ENCODE measurements at regions not wholly inside any gene's neighbourhood (a gene's known extent, or its start where the extent isn't known, plus 50 kb on each side); places are given as distances from the start of the nearest gene placed in this dataset.

- H3K4me2 ChIP-seq (ENCODE audit: low read length), result no peak overlapping the region
- H3K36me3 ChIP-seq (ENCODE audit: insufficient read depth, low read length), result no peaks in the 10 kb centered on the region
- H3K4me3 ChIP-seq (ENCODE audit: low read length), result no peak overlapping the region
- no peaks in the 10 kb centered on the region for H3K27me3 ChIP-seq (ENCODE audit: control insufficient read depth, insufficient read depth, low read length)
- H3K9me3 ChIP-seq (replicated peaks; ENCODE audit: low read length), result peaks cover 2% of the 10 kb centered on the region
- no peak overlapping the region for H3K9ac ChIP-seq (ENCODE audit: low read depth, low read length)
- H3K4me1 ChIP-seq (ENCODE audit: control insufficient read depth, insufficient read depth, low read length), result no peaks in the 10 kb centered on the region
Observed at GRCh38 chr1:238484121-238484520, 593.4 kb upstream of the ZP4 start.

GRCh38 chr1:238476841-238477240, 586.1 kb upstream of the ZP4 start:
- no peak overlapping the region for H3K4me3 ChIP-seq (ENCODE audit: low read length)
- no peak overlapping the region for H3K4me2 ChIP-seq (ENCODE audit: low read length)
- H3K36me3 ChIP-seq (ENCODE audit: insufficient read depth, low read length), result no peaks in the 10 kb centered on the region
- no peaks in the 10 kb centered on the region for H3K4me1 ChIP-seq (ENCODE audit: control insufficient read depth, insufficient read depth, low read length)
- no peak overlapping the region for H3K9ac ChIP-seq (ENCODE audit: low read depth, low read length)
- no peaks in the 10 kb centered on the region for H3K27me3 ChIP-seq (ENCODE audit: control insufficient read depth, insufficient read depth, low read length)
- peaks cover 2% of the 10 kb centered on the region for H3K9me3 ChIP-seq (replicated peaks; ENCODE audit: low read length)

GRCh38 chr1:238475712-238476111, 585.0 kb upstream of the ZP4 start:
- Histone ChIP-seq H3K4me1 (ENCODE audit: control insufficient read depth, insufficient read depth, low read length) (no peaks in the 10 kb centered on the region), H3K36me3 (ENCODE audit: insufficient read depth, low read length) (no peaks in the 10 kb centered on the region), H3K27me3 (ENCODE audit: control insufficient read depth, insufficient read depth, low read length) (no peaks in the 10 kb centered on the region), H3K4me2 (ENCODE audit: low read length) (no peak overlapping the region), H3K9me3 (replicated peaks; ENCODE audit: low read length) (peaks cover 4% of the 10 kb centered on the region), H3K4me3 (ENCODE audit: low read length) (no peak overlapping the region), H3K9ac (ENCODE audit: low read depth, low read length) (no peak overlapping the region)

- Histone ChIP-seq H3K9ac (ENCODE audit: low read depth, low read length) (no peak overlapping the region), H3K4me1 (ENCODE audit: control insufficient read depth, insufficient read depth, low read length) (no peaks in the 10 kb centered on the region), H3K9me3 (replicated peaks; ENCODE audit: low read length) (peaks cover 4% of the 10 kb centered on the region), H3K4me3 (ENCODE audit: low read length) (no peak overlapping the region), H3K36me3 (ENCODE audit: insufficient read depth, low read length) (no peaks in the 10 kb centered on the region), H3K4me2 (ENCODE audit: low read length) (no peak overlapping the region), H3K27me3 (ENCODE audit: control insufficient read depth, insufficient read depth, low read length) (no peaks in the 10 kb centered on the region)
Observed at GRCh38 chr1:238474263-238474662, 583.5 kb upstream of the ZP4 start.

GRCh38 chr1:238469146-238469631, 578.5 kb upstream of the ZP4 start:
- Histone ChIP-seq H3K9ac (ENCODE audit: low read depth, low read length) (no peak overlapping the region), H3K36me3 (ENCODE audit: insufficient read depth, low read length) (no peaks in the 10 kb centered on the region), H3K4me2 (ENCODE audit: low read length) (no peak overlapping the region), H3K27me3 (ENCODE audit: control insufficient read depth, insufficient read depth, low read length) (no peaks in the 10 kb centered on the region), H3K4me3 (ENCODE audit: low read length) (no peak overlapping the region), H3K4me1 (ENCODE audit: control insufficient read depth, insufficient read depth, low read length) (no peaks in the 10 kb centered on the region), H3K9me3 (replicated peaks; ENCODE audit: low read length) (peaks cover 4% of the 10 kb centered on the region)

GRCh38 chr1:238468068-238468467, 577.3 kb upstream of the ZP4 start:
- no peaks in the 10 kb centered on the region for H3K27me3 ChIP-seq (ENCODE audit: control insufficient read depth, insufficient read depth, low read length)
- H3K9ac ChIP-seq (ENCODE audit: low read depth, low read length), result no peak overlapping the region
- H3K4me2 ChIP-seq (ENCODE audit: low read length), result no peak overlapping the region
- H3K36me3 ChIP-seq (ENCODE audit: insufficient read depth, low read length), result no peaks in the 10 kb centered on the region
- H3K4me3 ChIP-seq (ENCODE audit: low read length), result no peak overlapping the region
- H3K9me3 ChIP-seq (replicated peaks; ENCODE audit: low read length), result peaks cover 4% of the 10 kb centered on the region
- no peaks in the 10 kb centered on the region for H3K4me1 ChIP-seq (ENCODE audit: control insufficient read depth, insufficient read depth, low read length)

GRCh38 chr1:238466459-238466858, 575.7 kb upstream of the ZP4 start:
- Histone ChIP-seq H3K9me3 (replicated peaks; ENCODE audit: low read length) (peaks cover 4% of the 10 kb centered on the region), H3K4me1 (ENCODE audit: control insufficient read depth, insufficient read depth, low read length) (no peaks in the 10 kb centered on the region), H3K4me3 (ENCODE audit: low read length) (no peak overlapping the region), H3K36me3 (ENCODE audit: insufficient read depth, low read length) (no peaks in the 10 kb centered on the region), H3K27me3 (ENCODE audit: control insufficient read depth, insufficient read depth, low read length) (no peaks in the 10 kb centered on the region), H3K9ac (ENCODE audit: low read depth, low read length) (no peak overlapping the region), H3K4me2 (ENCODE audit: low read length) (no peak overlapping the region)

GRCh38 chr1:238465449-238465848, 574.7 kb upstream of the ZP4 start:
- Histone ChIP-seq H3K4me3 (ENCODE audit: low read length) (no peak overlapping the region), H3K36me3 (ENCODE audit: insufficient read depth, low read length) (no peaks in the 10 kb centered on the region), H3K9ac (ENCODE audit: low read depth, low read length) (no peak overlapping the region), H3K4me2 (ENCODE audit: low read length) (no peak overlapping the region), H3K9me3 (replicated peaks; ENCODE audit: low read length) (no peaks in the 10 kb centered on the region), H3K4me1 (ENCODE audit: control insufficient read depth, insufficient read depth, low read length) (no peaks in the 10 kb centered on the region), H3K27me3 (ENCODE audit: control insufficient read depth, insufficient read depth, low read length) (no peaks in the 10 kb centered on the region)

- Histone ChIP-seq H3K4me3 (ENCODE audit: low read length) (no peak overlapping the region), H3K9me3 (replicated peaks; ENCODE audit: low read length) (no peaks in the 10 kb centered on the region), H3K27me3 (ENCODE audit: control insufficient read depth, insufficient read depth, low read length) (no peaks in the 10 kb centered on the region), H3K4me1 (ENCODE audit: control insufficient read depth, insufficient read depth, low read length) (no peaks in the 10 kb centered on the region), H3K4me2 (ENCODE audit: low read length) (no peak overlapping the region), H3K36me3 (ENCODE audit: insufficient read depth, low read length) (no peaks in the 10 kb centered on the region), H3K9ac (ENCODE audit: low read depth, low read length) (no peak overlapping the region)
Observed at GRCh38 chr1:238458899-238459298, 568.2 kb upstream of the ZP4 start.

- Histone ChIP-seq H3K27me3 (ENCODE audit: control insufficient read depth, insufficient read depth, low read length) (no peaks in the 10 kb centered on the region), H3K36me3 (ENCODE audit: insufficient read depth, low read length) (no peaks in the 10 kb centered on the region), H3K4me3 (ENCODE audit: low read length) (no peak overlapping the region), H3K4me1 (ENCODE audit: control insufficient read depth, insufficient read depth, low read length) (no peaks in the 10 kb centered on the region), H3K4me2 (ENCODE audit: low read length) (no peak overlapping the region), H3K9me3 (replicated peaks; ENCODE audit: low read length) (no peaks in the 10 kb centered on the region), H3K9ac (ENCODE audit: low read depth, low read length) (no peak overlapping the region)
Observed at GRCh38 chr1:238457610-238458009, 566.9 kb upstream of the ZP4 start.

- H3K27me3 ChIP-seq (ENCODE audit: control insufficient read depth, insufficient read depth, low read length), result no peaks in the 10 kb centered on the region
- no peaks in the 10 kb centered on the region for H3K36me3 ChIP-seq (ENCODE audit: insufficient read depth, low read length)
- no peak overlapping the region for H3K9ac ChIP-seq (ENCODE audit: low read depth, low read length)
Observed at GRCh38 chr1:238451781-238452310, 561.1 kb upstream of the ZP4 start.

GRCh38 chr1:238450976-238451375, 560.3 kb upstream of the ZP4 start:
- Histone ChIP-seq H3K27me3 (ENCODE audit: control insufficient read depth, insufficient read depth, low read length) (no peaks in the 10 kb centered on the region), H3K9me3 (replicated peaks; ENCODE audit: low read length) (no peaks in the 10 kb centered on the region), H3K36me3 (ENCODE audit: insufficient read depth, low read length) (no peaks in the 10 kb centered on the region)

More at GRCh38 chr1:238451781-238452310, 561.1 kb upstream of the ZP4 start:
- Histone ChIP-seq H3K9me3 (replicated peaks; ENCODE audit: low read length) (no peaks in the 10 kb centered on the region), H3K4me1 (ENCODE audit: control insufficient read depth, insufficient read depth, low read length) (no peaks in the 10 kb centered on the region), H3K4me3 (ENCODE audit: low read length) (no peak overlapping the region), H3K4me2 (ENCODE audit: low read length) (no peak overlapping the region)

More at GRCh38 chr1:238450976-238451375, 560.3 kb upstream of the ZP4 start:
- H3K4me1 ChIP-seq (ENCODE audit: control insufficient read depth, insufficient read depth, low read length), result no peaks in the 10 kb centered on the region
- no peak overlapping the region for H3K9ac ChIP-seq (ENCODE audit: low read depth, low read length)
- no peak overlapping the region for H3K4me3 ChIP-seq (ENCODE audit: low read length)
- H3K4me2 ChIP-seq (ENCODE audit: low read length), result no peak overlapping the region
